H1 (cell line): ENCODE measurements at regions not wholly inside any gene's neighbourhood (a gene's known extent, or its start where the extent isn't known, plus 50 kb on each side); places are given as distances from the start of the nearest gene placed in this dataset.

Experiments
- CTCF ChIA-PET: fragments of 300-600 bp; sonication (Branson Sonifier 250); formaldehyde crosslinking; loops from one replicate; lab custom pipeline; 2021; ENCODE audit not compliant: partially characterized antibody; lab: Charles Lee
- POLR2A ChIA-PET: fragments of 300-600 bp; sonication (Branson Sonifier 250); formaldehyde crosslinking; loops from one replicate; lab custom pipeline; 2021; ENCODE audit warnings: inconsistent platforms; ENCODE audit not compliant: partially characterized antibody; lab: Charles Lee
- DNase-seq, 2 experiments: peaks; one replicate each; pipeline versions ENCODE4 v3.0.0 to v3.0.0-alpha.2; 2010 to 2022; ENCODE audit warnings: low spot score in 2 of 2, low read depth in 1 of 2, mixed read lengths in 1 of 2
- FAIRE-seq: peaks from 2 replicates; lab custom pipeline; 2011; peaks lifted over from hg19 to GRCh38; lab: Jason Lieb, UNC
- H2AFZ ChIP-seq: 2 replicates; pipeline ENCODE4 v1.8.1; 2012; ENCODE audit warnings: low read length, inconsistent platforms
- H2AK5ac ChIP-seq: 2 replicates; pipeline ENCODE4 v1.6.1; 2013; ENCODE audit warnings: low read depth, low read length
- H2BK120ac ChIP-seq: replicated peaks from 2 replicates; pipeline ENCODE3; 2013; ENCODE audit warnings: low read depth, low read length, inconsistent platforms
- H2BK12ac ChIP-seq: 2 replicates; pipeline ENCODE4 v1.6.1; 2013; ENCODE audit warnings: low read depth, low read length
- H2BK15ac ChIP-seq: 2 replicates; pipeline ENCODE4 v1.6.1; 2013; ENCODE audit warnings: low read length
- H2BK20ac ChIP-seq: 2 replicates; pipeline ENCODE4 v1.6.1; 2013; ENCODE audit warnings: low read length
- H2BK5ac ChIP-seq: 2 replicates; pipeline ENCODE4 v1.6.1; 2013; ENCODE audit warnings: low read depth, low read length
- H3K14ac ChIP-seq: 2 replicates; pipeline ENCODE4 v1.6.1; 2013; ENCODE audit warnings: inconsistent platforms; ENCODE audit not compliant: insufficient read length
- H3K18ac ChIP-seq: 2 replicates; pipeline ENCODE4 v1.6.1; 2013; ENCODE audit warnings: low read length; ENCODE audit errors: extremely low read depth
- H3K23ac ChIP-seq: 2 replicates; pipeline ENCODE4 v1.6.1; 2013; ENCODE audit warnings: inconsistent platforms; ENCODE audit not compliant: insufficient read length
- H3K23me2 ChIP-seq: 2 replicates; pipeline ENCODE4 v1.6.1; 2013; ENCODE audit warnings: low read depth, low read length
- H3K27ac ChIP-seq: 2 replicates; pipeline ENCODE4 v1.6.1; 2011; ENCODE audit warnings: low read depth, low read length, inconsistent platforms
- H3K27me3 ChIP-seq, 4 experiments: replicated peaks in 1 of 4; 1 replicate in 1 of 4; 2 replicates in 3 of 4; pipeline versions ENCODE4 v1.6.1 to v1.8.1; 2011 to 2013; ENCODE audit warnings: low read length in 3 of 4, mild to moderate bottlenecking in 3 of 4, inconsistent platforms in 2 of 4, mixed read lengths in 2 of 4, moderate library complexity in 1 of 4; ENCODE audit not compliant: control insufficient read depth in 3 of 4, insufficient read depth in 3 of 4; ENCODE audit errors: extremely low read depth in 1 of 4
- H3K36me3 ChIP-seq, 4 experiments: 2 replicates each; pipeline versions ENCODE4 v1.6.1 to v1.8.1; 2011 to 2013; ENCODE audit warnings: mild to moderate bottlenecking in 4 of 4, low read length in 3 of 4, moderate library complexity in 2 of 4, control low read depth in 1 of 4, inconsistent platforms in 1 of 4; ENCODE audit not compliant: insufficient read depth in 4 of 4, control insufficient read depth in 2 of 4
- H3K4ac ChIP-seq: replicated peaks from 2 replicates; pipeline ENCODE3; 2013; ENCODE audit warnings: low read length, low read depth, mixed read lengths, inconsistent platforms; ENCODE audit not compliant: insufficient read length
- H3K4me1 ChIP-seq, 4 experiments: replicated peaks in 1 of 4; 1 replicate in 1 of 4; 2 replicates in 3 of 4; pipeline versions ENCODE4 v1.6.1 to v1.8.1; 2011 to 2013; ENCODE audit warnings: low read length in 3 of 4, inconsistent platforms in 2 of 4, mixed read lengths in 1 of 4; ENCODE audit not compliant: insufficient read depth in 4 of 4, control insufficient read depth in 3 of 4
- H3K4me2 ChIP-seq, 2 experiments: 2 replicates each; pipeline versions ENCODE4 v1.6.1 to v1.8.1; 2011 to 2013; ENCODE audit warnings: low read depth in 2 of 2, low read length in 2 of 2, control low read depth in 1 of 2, inconsistent platforms in 1 of 2, mild to moderate bottlenecking in 1 of 2; ENCODE audit not compliant: insufficient read depth in 1 of 2
- H3K4me3 ChIP-seq, 4 experiments: fragments of 200-600, 300-600 bp in 1 of 4; sonication (generic), shearing (Covaris generic), sonication (Bioruptor Twin) in 1 of 4; 2 replicates each; pipeline versions ENCODE4 v1.5.1 to v1.8.1; 2011 to 2016; ENCODE audit warnings: low read length in 4 of 4, low read depth in 3 of 4, control low read depth in 2 of 4, inconsistent platforms in 2 of 4, mild to moderate bottlenecking in 2 of 4, mixed read lengths in 1 of 4, moderate library complexity in 1 of 4; ENCODE audit not compliant: insufficient read depth in 2 of 4; ENCODE audit errors: extremely low read depth in 1 of 4
- H3K56ac ChIP-seq: replicated peaks from 2 replicates; pipeline ENCODE3; 2013; ENCODE audit warnings: low read depth, mild to moderate bottlenecking, mixed read lengths, low read length, inconsistent platforms; ENCODE audit not compliant: insufficient read length
- H3K79me1 ChIP-seq: 2 replicates; pipeline ENCODE4 v1.6.1; 2013; ENCODE audit warnings: low read depth, low read length, control low read depth
- H3K79me2 ChIP-seq, 2 experiments: 2 replicates each; pipeline versions ENCODE4 v1.6.1 to v1.8.1; 2012 to 2013; ENCODE audit warnings: low read length in 2 of 2, mild to moderate bottlenecking in 2 of 2, inconsistent platforms in 1 of 2; ENCODE audit not compliant: insufficient read depth in 2 of 2, control insufficient read depth in 1 of 2
- H3K9ac ChIP-seq, 4 experiments: replicated peaks in 1 of 4; 1 replicate in 1 of 4; 2 replicates in 3 of 4; pipeline versions ENCODE4 v1.6.1 to v1.8.1; 2011 to 2013; ENCODE audit warnings: low read depth in 3 of 4, low read length in 3 of 4, control low read depth in 2 of 4, mild to moderate bottlenecking in 2 of 4, moderate library complexity in 2 of 4, inconsistent platforms in 1 of 4; ENCODE audit errors: extremely low read depth in 1 of 4
- H3K9me3 ChIP-seq, 2 experiments: 2 replicates each; pipeline versions ENCODE4 v1.6.1 to v1.8.1; 2012 to 2013; ENCODE audit warnings: mild to moderate bottlenecking in 2 of 2, moderate library complexity in 2 of 2, control low read depth in 1 of 2, inconsistent platforms in 1 of 2, low read depth in 1 of 2, low read length in 1 of 2, mixed read lengths in 1 of 2; ENCODE audit not compliant: insufficient read depth in 2 of 2
- H4K20me1 ChIP-seq, 2 experiments: replicated peaks in 1 of 2; 2 replicates each; pipeline versions ENCODE3 to v1.8.1; 2011 to 2013; ENCODE audit warnings: inconsistent platforms in 2 of 2, low read length in 2 of 2, mild to moderate bottlenecking in 1 of 2; ENCODE audit not compliant: insufficient read depth in 2 of 2, control insufficient read depth in 1 of 2
- H4K5ac ChIP-seq: 2 replicates; pipeline ENCODE4 v1.6.1; 2013; ENCODE audit warnings: low read length, low read depth, mixed read lengths, inconsistent platforms; ENCODE audit not compliant: insufficient read length
- H4K8ac ChIP-seq: 2 replicates; pipeline ENCODE4 v1.8.0; 2013; ENCODE audit warnings: mild to moderate bottlenecking, moderate library complexity, low read length, inconsistent platforms; ENCODE audit not compliant: insufficient read depth; ENCODE audit errors: extremely low read depth
- H4K91ac ChIP-seq: replicated peaks from 2 replicates; pipeline ENCODE3; 2013; ENCODE audit warnings: low read length, mixed read lengths, inconsistent platforms; ENCODE audit not compliant: insufficient read length
- ATF3 ChIP-seq: IDR thresholded peaks from 2 replicates; pipeline ENCODE4 v1.6.1; 2011; ENCODE audit warnings: low read depth, mild to moderate bottlenecking, low read length; ENCODE audit not compliant: insufficient read depth
- CHD2 ChIP-seq: IDR thresholded peaks from 2 replicates; pipeline ENCODE4 v1.6.1; 2012; ENCODE audit warnings: low read length, improper control_type of control experiment
- CTBP2 ChIP-seq: IDR thresholded peaks from 2 replicates; pipeline ENCODE4 v1.7.0; 2011; ENCODE audit warnings: borderline replicate concordance, mild to moderate bottlenecking, moderate library complexity, mixed read lengths, low read length; ENCODE audit not compliant: insufficient read depth, insufficient read length
- E2F6 ChIP-seq: IDR thresholded peaks from 2 replicates; pipeline ENCODE4 v1.6.1; 2012; ENCODE audit warnings: inconsistent platforms
- HDAC2 ChIP-seq, 2 experiments: fragments of 300-600 bp in 1 of 2; sonication (generic) in 1 of 2; IDR thresholded peaks; 2 replicates each; pipeline ENCODE4 v1.6.1; 2011 to 2012; ENCODE audit warnings: low read depth in 2 of 2, low read length in 2 of 2, mild to moderate bottlenecking in 2 of 2, moderate library complexity in 2 of 2, borderline replicate concordance in 1 of 2, inconsistent platforms in 1 of 2
- JUND ChIP-seq: IDR thresholded peaks from 2 replicates; pipeline ENCODE4 v1.6.1; 2011; ENCODE audit warnings: mild to moderate bottlenecking, improper control_type of control experiment, low read length
- MAFK ChIP-seq: IDR thresholded peaks from 2 replicates; pipeline ENCODE4 v1.6.1; 2012; ENCODE audit warnings: low read depth, mild to moderate bottlenecking, improper control_type of control experiment, low read length
- POLR2A ChIP-seq, 2 experiments: IDR thresholded peaks; 1 replicate in 1 of 2; 2 replicates in 1 of 2; pipeline ENCODE4 v1.6.1; 2011; ENCODE audit warnings: low read depth in 2 of 2, low read length in 2 of 2, mild to moderate bottlenecking in 2 of 2; ENCODE audit errors: control extremely low read depth in 1 of 2
- RAD21 ChIP-seq, 2 experiments: IDR thresholded peaks in 1 of 2; conservative IDR thresholded peaks in 1 of 2; 2 replicates each; pipeline ENCODE4 v1.6.1; 2011; ENCODE audit warnings: low read depth in 2 of 2, low read length in 2 of 2, improper control_type of control experiment in 1 of 2, inconsistent platforms in 1 of 2, mild to moderate bottlenecking in 1 of 2, moderate library complexity in 1 of 2
- RFX5 ChIP-seq: IDR thresholded peaks from 2 replicates; pipeline ENCODE4 v1.6.1; 2011; ENCODE audit warnings: low read depth, low read length, improper control_type of control experiment, borderline replicate concordance
- SP4 ChIP-seq: IDR thresholded peaks from 2 replicates; pipeline ENCODE4 v1.6.1; 2012; ENCODE audit warnings: low read length, inconsistent platforms
- TAF7 ChIP-seq: optimal IDR thresholded peaks from 2 replicates; pipeline ENCODE3; 2011; ENCODE audit warnings: low read depth, mild to moderate bottlenecking, inconsistent platforms, low read length, moderate library complexity, borderline replicate concordance
- ZNF274 ChIP-seq: IDR thresholded peaks from 2 replicates; pipeline ENCODE4 v1.7.0; 2012; ENCODE audit warnings: low read length, borderline replicate concordance; ENCODE audit errors: extremely low read depth
- WGBS, 2 experiments: shearing (Covaris generic) in 1 of 2; methylation state at CpG; one replicate each; pipeline versions ENCODE4 v1.1.6 to v1.1.7; 2013 to 2015; ENCODE audit warnings: low lambda C conversion rate in 2 of 2, mixed read lengths in 2 of 2, inconsistent platforms in 1 of 2, low coverage in 1 of 2, missing lambda C conversion rate in 1 of 2; ENCODE audit not compliant: insufficient replicate concordance in 2 of 2, insufficient coverage in 1 of 2, insufficient read length in 1 of 2; ENCODE audit errors: extremely low coverage in 1 of 2, missing lambda C conversion rate in 1 of 2; 5-methylcytosine and 5-hydroxymethylcytosine counted together

GRCh38 chr14:89684139-89684538 lies 267.1 kb upstream of the FOXN3 start:
- CTCF ChIA-PET, result no interaction called here
- TF ChIP-seq TAF7 (no peak), RFX5 (no peak), ATF3 (no peak), E2F6 (no peak), MAFK (no peak), RAD21 (IDR thresholded peaks at IDR 0.05 in 1 of 2, conservative IDR thresholded peaks at IDR 0.05 in 1 of 2; ENCODE audit: low read depth in 2 of 2, low read length in 2 of 2) (no peak), CTBP2 (no peak), ZNF274 (no peak), SP4 (no peak), POLR2A (IDR thresholded peaks at IDR 0.05; ENCODE audit: control extremely low read depth in 1 of 2, low read depth in 2 of 2, low read length in 2 of 2) (no peak), JUND (no peak), CHD2 (no peak), HDAC2 (IDR thresholded peaks at IDR 0.05; ENCODE audit: borderline replicate concordance in 1 of 2, low read depth in 2 of 2, low read length in 2 of 2) (no peak)

More at GRCh38 chr14:89684139-89684538, 267.1 kb upstream of the FOXN3 start:
- no peak overlapping the region for H2BK12ac ChIP-seq
- FAIRE-seq (no peak), DNase-seq (no peak)
- H3K79me1 ChIP-seq, result no peaks in the 10 kb centered on the region
- H3K14ac ChIP-seq, result no peak overlapping the region
- H3K27ac ChIP-seq, result no peak overlapping the region
- H3K9ac ChIP-seq, result no peak overlapping the region
- H2BK15ac ChIP-seq, result no peak overlapping the region
- no peak overlapping the region for H3K4me2 ChIP-seq
- no peaks in the 10 kb centered on the region for H4K20me1 ChIP-seq
- H3K36me3 ChIP-seq, result no peaks in the 10 kb centered on the region
- 96% methylated on average over 4 of the region's 4 CpGs; no CpG with 5 or more reads in 1 of the 2 experiments for WGBS, 2 experiments
- H3K56ac ChIP-seq, result no peak overlapping the region
- no peak overlapping the region for H3K23ac ChIP-seq
- no peak overlapping the region for H2AFZ ChIP-seq
- peaks cover 0 to 1% (median 0%) of the 10 kb centered on the region in 4 experiments; a peak in 1 of 7 replicates for H3K27me3 ChIP-seq
- peaks cover 14 to 18% of the 10 kb centered on the region in 2 experiments; a peak in 3 of 4 replicates for H3K9me3 ChIP-seq
- no peak overlapping the region for H3K18ac ChIP-seq
- H3K4me3 ChIP-seq, result no peak overlapping the region
- H4K8ac ChIP-seq, result no peak overlapping the region
- no peak overlapping the region for H3K4ac ChIP-seq
- H2BK5ac ChIP-seq, result no peak overlapping the region
- no peaks in the 10 kb centered on the region for H3K4me1 ChIP-seq
- POLR2A ChIA-PET, result interaction anchor here (0.7 kb wide), 1 partner anchor 120 kb away, joined by 3 read pairs; no protein-coding TSS in a partner anchor
- H3K23me2 ChIP-seq, result no peaks in the 10 kb centered on the region
- no peak overlapping the region for H2BK20ac ChIP-seq
- H3K79me2 ChIP-seq, result no peaks in the 10 kb centered on the region
- H4K91ac ChIP-seq, result no peak overlapping the region
- no peak overlapping the region for H2AK5ac ChIP-seq
- H4K5ac ChIP-seq, result no peak overlapping the region
- no peak overlapping the region for H2BK120ac ChIP-seq
